Endothelial cell of umbilical vein (primary cell): ENCODE measurements at regions not wholly inside any gene's neighbourhood (a gene's known extent, or its start where the extent isn't known, plus 50 kb on each side); places are given as distances from the start of the nearest gene placed in this dataset.

ENCODE experiments used
- BruUV-seq: library from RNA; stranded (reverse); fragments of 400-500 nt; replicated peaks from 2 replicates; lab custom pipeline; 2021; lab: Mats Ljungman, UMichigan
- CTCF ChIA-PET: fragments of 300-600, 350-600 bp; sonication (Branson Sonifier 250); formaldehyde crosslinking; loops from one replicate; lab custom pipeline; 2021; ENCODE audit warnings: antibody characterized with exemption, inconsistent platforms; lab: Charles Lee
- POLR2A ChIA-PET: fragments of 300-600, 350-600 bp; sonication (Branson Sonifier 250); formaldehyde crosslinking; loops from one replicate; lab custom pipeline; 2021; ENCODE audit warnings: antibody characterized with exemption, inconsistent platforms; lab: Charles Lee
- DNase-seq: peaks from one replicate; pipeline ENCODE4 v3.0.0-alpha.2; 2011; ENCODE audit warnings: low read depth, low spot score
- FAIRE-seq: peaks from 2 replicates; lab custom pipeline; 2011; peaks lifted over from hg19 to GRCh38; lab: Jason Lieb, UNC
- H2AFZ ChIP-seq: 2 replicates; pipeline ENCODE4 v1.6.0; 2012; ENCODE audit warnings: low read depth, low read length, control low read depth, inconsistent platforms
- H3K27ac ChIP-seq: 2 replicates; pipeline ENCODE4 v1.5.1; 2011; ENCODE audit warnings: low read depth, mild to moderate bottlenecking, control low read depth, low read length, moderate library complexity; ENCODE audit not compliant: insufficient read depth
- H3K27me3 ChIP-seq, 2 experiments: 2 replicates each; pipeline versions ENCODE4 v1.6.0 to v1.6.1; 2011; ENCODE audit warnings: low read length in 2 of 2, mixed read lengths in 1 of 2; ENCODE audit not compliant: control insufficient read depth in 2 of 2, insufficient read depth in 2 of 2
- H3K36me3 ChIP-seq, 2 experiments: 2 replicates in 1 of 2; 3 replicates in 1 of 2; pipeline ENCODE4 v1.5.1; 2011; ENCODE audit warnings: low read length in 2 of 2, mild to moderate bottlenecking in 1 of 2, moderate library complexity in 1 of 2; ENCODE audit not compliant: control insufficient read depth in 2 of 2, insufficient read depth in 2 of 2; ENCODE audit errors: extremely low read depth in 1 of 2
- H3K4me1 ChIP-seq: 3 replicates; pipeline ENCODE4 v1.5.1; 2011; ENCODE audit warnings: mild to moderate bottlenecking, low read length; ENCODE audit not compliant: control insufficient read depth, insufficient read depth; ENCODE audit errors: extremely low read depth
- H3K4me2 ChIP-seq: 2 replicates; pipeline ENCODE4 v1.6.1; 2011; ENCODE audit warnings: low read length, control low read depth, mixed read lengths; ENCODE audit not compliant: insufficient read depth
- H3K4me3 ChIP-seq, 3 experiments: fragments of 200-600 bp in 1 of 3; sonication (generic), shearing (Covaris generic) in 1 of 3; replicated peaks in 1 of 3; 2 replicates each; pipeline ENCODE4 v1.5.1; 2011 to 2016; ENCODE audit warnings: control low read depth in 3 of 3, low read length in 3 of 3, mild to moderate bottlenecking in 2 of 3, inconsistent platforms in 1 of 3, low read depth in 1 of 3, moderate library complexity in 1 of 3; ENCODE audit not compliant: insufficient read depth in 1 of 3
- H3K79me2 ChIP-seq: 2 replicates; pipeline ENCODE4 v1.6.0; 2012; ENCODE audit warnings: low read length, inconsistent platforms; ENCODE audit not compliant: control insufficient read depth, insufficient read depth
- H3K9ac ChIP-seq: replicated peaks from 2 replicates; pipeline ENCODE3; 2011; ENCODE audit warnings: low read length, control low read depth; ENCODE audit not compliant: insufficient read depth; ENCODE audit errors: extremely low read depth
- H3K9me1 ChIP-seq: replicated peaks from 3 replicates; pipeline ENCODE4 v1.6.0; 2011; ENCODE audit warnings: mild to moderate bottlenecking, low read length; ENCODE audit not compliant: control insufficient read depth, insufficient read depth; ENCODE audit errors: extremely low read depth
- H3K9me3 ChIP-seq: replicated peaks from 2 replicates; pipeline ENCODE4 v1.5.1; 2012; ENCODE audit warnings: low read length, inconsistent platforms; ENCODE audit not compliant: control insufficient read depth, insufficient read depth
- H4K20me1 ChIP-seq: replicated peaks from 2 replicates; pipeline ENCODE3; 2011; ENCODE audit warnings: mild to moderate bottlenecking, low read length; ENCODE audit not compliant: control insufficient read depth, insufficient read depth; ENCODE audit errors: extremely low read depth
- CTCF ChIP-seq, 2 donors: IDR thresholded peaks; 1 replicate in 1 of 2; 2 replicates in 1 of 2; pipeline ENCODE4 v1.5.1; 2011; ENCODE audit warnings: low read length in 2 of 2, mild to moderate bottlenecking in 2 of 2, moderate library complexity in 2 of 2, control low read depth in 1 of 2, inconsistent platforms in 1 of 2, low read depth in 1 of 2; ENCODE audit not compliant: insufficient read depth in 1 of 2; ENCODE audit errors: extremely low read depth in 1 of 2
- EZH2 ChIP-seq: IDR thresholded peaks from 2 replicates; pipeline ENCODE4 v1.6.1; 2012; ENCODE audit warnings: borderline replicate concordance, low read depth, mild to moderate bottlenecking, moderate library complexity, low read length, inconsistent platforms; ENCODE audit not compliant: severe bottlenecking
- FOS ChIP-seq: IDR thresholded peaks from 2 replicates; pipeline ENCODE4 v1.6.1; 2011; ENCODE audit warnings: mild to moderate bottlenecking, low read length, moderate library complexity, borderline replicate concordance; ENCODE audit not compliant: insufficient read depth
- GATA2 ChIP-seq: IDR thresholded peaks from 2 replicates; pipeline ENCODE4 v1.7.0; 2011; ENCODE audit warnings: low read depth, mild to moderate bottlenecking, moderate library complexity, mixed read lengths, low read length; ENCODE audit not compliant: insufficient read length, insufficient read depth
- JUN ChIP-seq: IDR thresholded peaks from 2 replicates; pipeline ENCODE4 v1.6.1; 2011; ENCODE audit warnings: borderline replicate concordance, low read depth; ENCODE audit not compliant: insufficient read length, insufficient read depth
- MAX ChIP-seq: IDR thresholded peaks from 2 replicates; pipeline ENCODE4 v1.6.1; 2011; ENCODE audit not compliant: insufficient read depth, insufficient read length
- MYC ChIP-seq: IDR thresholded peaks from one replicate; pipeline ENCODE4 v1.6.1; 2011; ENCODE audit warnings: mild to moderate bottlenecking, low read depth, low read length
- POLR2A ChIP-seq: IDR thresholded peaks from 2 replicates; pipeline ENCODE4 v1.6.1; 2012; ENCODE audit warnings: low read depth, mild to moderate bottlenecking, control low read depth, low read length
- POLR2AphosphoS5 ChIP-seq: IDR thresholded peaks from 2 replicates; pipeline ENCODE4 v1.6.1; 2012; ENCODE audit warnings: low read depth, mild to moderate bottlenecking, control low read depth, low read length, moderate library complexity; ENCODE audit not compliant: insufficient read depth
- dilution Hi-C: fragments of 300-500 bp; cut with MboI; formaldehyde crosslinking; loops from one replicate; pipeline ENCODE4 v1.15.0; 2019; ENCODE audit warnings: low sequenced_read_pairs; ENCODE audit not compliant: extremely low pct_ligation_motif_present
- intact Hi-C: fragments of 100-400 bp; cut with micrococcal nuclease; formaldehyde crosslinking; loops from one replicate; pipeline ENCODE4 v1.10.0; 2022

- no peaks in the 10 kb centered on the region for H3K4me1 ChIP-seq
- no peaks in the 10 kb centered on the region for H3K9me3 ChIP-seq
- FAIRE-seq (no peak), DNase-seq (no peak)
- dilution Hi-C loops (no loop called here), intact Hi-C loops (no loop called here)
- ChIA-PET CTCF (no interaction called here), POLR2A (no interaction called here)
- no peaks in the 10 kb centered on the region for H3K36me3 ChIP-seq
- no peaks in the 10 kb centered on the region for H3K9me1 ChIP-seq
- no peaks in the 10 kb centered on the region for H3K27me3 ChIP-seq
- no peak for TF ChIP-seq POLR2A
- TF ChIP-seq GATA2: no peak
- TF ChIP-seq POLR2AphosphoS5: no peak
- TF ChIP-seq MYC: no peak
- TF ChIP-seq CTCF (IDR thresholded peaks at IDR 0.05; ENCODE audit: extremely low read depth in 1 of 2, insufficient read depth in 1 of 2, low read depth in 1 of 2, low read length in 2 of 2): no peak
- TF ChIP-seq MAX: no peak
- TF ChIP-seq JUN: no peak
- no peak for TF ChIP-seq EZH2
- TF ChIP-seq FOS: no peak
- H2AFZ ChIP-seq: no peak overlapping the region
- no peaks in the 10 kb centered on the region for H3K79me2 ChIP-seq
- H4K20me1 ChIP-seq: no peaks in the 10 kb centered on the region
- no peak overlapping the region for H3K4me2 ChIP-seq
- no peak overlapping the region for H3K4me3 ChIP-seq
- no peak overlapping the region for H3K27ac ChIP-seq
- H3K9ac ChIP-seq: no peak overlapping the region
- no TSS peak for BruUV-seq
Measured at GRCh38 chrX:42602136-42602535, 175.8 kb downstream of the PPP1R2C start.
